GM18511 (cell line): ENCODE measurements at regions not wholly inside any gene's neighbourhood (a gene's known extent, or its start where the extent isn't known, plus 50 kb on each side); places are given as distances from the start of the nearest gene placed in this dataset.
"Not testable (repeated sequence)": the region's sequence is repeated elsewhere in the genome, so short reads cannot be mapped to it uniquely, and the experiment has no call there.

Experiments used
- ATAC-seq: cut with Tn5 transposase; IDR thresholded peaks from one replicate; pipeline ENCODE4 v1.9.1; 2021; ENCODE audit warnings: mild to moderate bottlenecking, moderate library complexity; ENCODE audit not compliant: unreplicated experiment

GRCh38 chrX:39766855-39767254 lies 330.9 kb downstream of the BCOR start:
- ATAC-seq: no peak

DNA sequence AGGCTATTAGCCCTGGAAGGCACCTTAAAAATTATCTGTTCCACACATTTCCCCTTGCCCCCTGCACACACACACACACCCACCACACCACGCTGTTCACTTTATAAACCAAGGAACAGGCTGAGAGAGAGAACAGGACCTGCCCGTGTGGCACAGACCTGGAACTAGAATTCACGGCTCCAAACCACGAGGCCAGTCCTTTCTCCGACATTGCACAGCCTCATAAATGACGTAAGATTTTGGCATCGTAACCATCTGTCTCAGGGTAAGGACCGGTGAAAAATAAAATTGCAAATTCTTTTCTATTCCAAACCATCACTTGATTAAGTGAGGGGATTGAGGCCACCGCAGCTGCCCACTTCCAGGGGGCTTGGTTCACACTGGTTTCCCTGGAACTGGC lies 330.3 kb downstream of the BCOR start:
- ATAC-seq: no peak

DNA sequence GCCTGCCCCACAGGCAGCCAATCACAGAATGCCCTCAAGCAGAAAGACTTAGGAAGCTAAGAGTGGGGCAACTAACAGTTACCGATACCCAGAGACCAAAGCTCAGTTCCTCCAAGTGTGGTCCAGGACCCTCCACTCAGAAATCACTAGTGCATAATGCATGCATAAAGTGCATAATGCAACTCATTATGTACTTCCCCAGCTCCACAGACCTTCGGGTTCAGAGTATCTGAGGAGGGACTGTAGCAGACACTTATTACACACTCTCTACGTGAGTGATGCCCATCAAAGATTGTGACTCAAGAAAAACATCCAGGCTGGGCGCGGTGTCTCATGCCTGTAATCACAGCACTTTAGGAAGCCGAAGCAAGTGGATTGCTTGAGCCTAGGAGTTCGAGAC lies 328.0 kb downstream of the BCOR start:
- ATAC-seq: no peak

GRCh38 chrX:39771089-39771488 lies 326.7 kb downstream of the BCOR start:
- no peak for ATAC-seq

DNA sequence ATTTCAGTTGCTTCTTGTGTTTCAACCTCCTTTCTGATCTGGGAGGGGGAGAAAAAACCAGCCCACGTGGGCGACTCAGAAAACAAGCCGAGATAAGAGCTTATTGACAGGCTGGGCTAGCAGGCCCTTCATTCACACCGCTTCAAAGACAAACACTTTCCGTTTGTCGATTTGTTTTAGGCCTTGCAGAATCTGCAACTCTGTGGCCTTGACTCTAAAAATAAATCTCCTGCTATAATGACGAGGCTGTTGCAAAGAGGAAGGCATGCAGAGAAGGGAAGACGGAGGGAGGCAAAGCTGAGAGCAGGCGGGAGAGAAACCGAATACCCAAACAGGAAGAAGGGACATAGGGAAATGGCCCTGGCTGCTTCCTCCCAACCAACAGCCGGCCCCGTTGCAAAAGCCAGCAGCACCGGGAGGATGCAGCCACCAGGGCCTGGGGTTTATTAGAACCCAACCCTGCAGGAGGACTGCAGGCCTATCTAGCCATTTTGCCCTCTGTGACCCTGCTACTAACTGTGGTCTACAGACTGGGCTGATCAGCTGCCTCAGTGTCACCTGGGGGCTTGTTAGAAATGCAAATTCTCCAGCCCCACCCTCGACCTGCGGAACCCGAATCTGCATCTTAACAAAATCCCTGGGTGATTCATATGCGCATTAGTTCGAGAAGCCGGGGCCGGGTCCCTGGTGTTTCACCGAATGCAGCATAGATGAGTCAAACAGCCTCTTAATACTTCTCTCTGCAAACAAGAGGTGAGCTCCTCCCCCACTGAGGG lies 325.5 kb downstream of the BCOR start:
- no peak for ATAC-seq

- ATAC-seq: no peak
Measured at GRCh38 chrX:39773150-39773549, 324.6 kb downstream of the BCOR start.

- no peak for ATAC-seq
Measured at GRCh38 chrX:39773923-39774773, 323.6 kb downstream of the BCOR start.

DNA sequence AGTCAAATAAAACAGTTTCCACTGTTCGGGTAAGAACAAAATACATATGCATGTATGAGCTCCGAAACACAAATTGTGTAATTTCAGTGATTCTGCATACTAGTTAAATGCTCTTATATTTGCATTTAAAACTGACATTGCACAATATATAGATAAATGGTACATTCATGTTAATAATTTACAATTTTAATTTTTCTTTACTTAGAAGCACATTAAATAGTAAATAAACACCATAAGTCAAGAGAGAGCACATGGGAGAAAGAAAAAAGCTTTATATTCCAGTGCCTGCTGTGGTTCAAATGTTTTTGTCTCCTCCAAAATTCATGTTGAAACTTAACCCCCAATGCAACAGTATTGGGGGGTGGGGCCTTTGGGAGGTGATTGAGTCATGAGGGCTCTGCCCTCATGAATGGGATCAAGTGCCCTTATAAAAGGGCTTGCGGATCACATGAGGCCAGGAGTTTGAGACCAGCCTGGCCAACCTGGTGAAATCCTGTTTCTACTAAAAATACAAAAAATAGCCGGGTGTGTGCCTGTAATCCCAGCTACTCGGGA lies 322.9 kb downstream of the BCOR start:
- ATAC-seq: no peak

DNA sequence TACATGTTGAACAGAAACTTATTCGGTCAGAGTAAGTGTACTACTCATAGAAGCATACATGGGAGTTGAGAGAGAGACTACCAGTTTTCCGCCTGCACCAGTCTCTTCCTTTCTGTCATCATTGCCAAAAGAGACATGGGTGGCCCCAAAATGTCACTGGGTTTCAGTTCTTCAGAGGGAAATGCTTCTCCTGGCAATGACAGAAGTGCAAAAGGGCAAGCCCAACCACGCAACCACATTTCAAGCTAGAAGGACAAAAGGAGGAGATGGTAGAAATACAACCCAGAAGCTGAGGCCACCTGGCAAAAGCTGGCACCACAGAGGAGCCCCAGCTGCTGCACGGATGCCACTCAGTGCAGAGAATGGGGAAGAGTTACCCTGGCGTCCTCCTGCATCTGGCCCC lies 320.1 kb downstream of the BCOR start:
- ATAC-seq: no peak

- no peak for ATAC-seq
Measured at GRCh38 chrX:39779952-39780783, 317.6 kb downstream of the BCOR start.

DNA sequence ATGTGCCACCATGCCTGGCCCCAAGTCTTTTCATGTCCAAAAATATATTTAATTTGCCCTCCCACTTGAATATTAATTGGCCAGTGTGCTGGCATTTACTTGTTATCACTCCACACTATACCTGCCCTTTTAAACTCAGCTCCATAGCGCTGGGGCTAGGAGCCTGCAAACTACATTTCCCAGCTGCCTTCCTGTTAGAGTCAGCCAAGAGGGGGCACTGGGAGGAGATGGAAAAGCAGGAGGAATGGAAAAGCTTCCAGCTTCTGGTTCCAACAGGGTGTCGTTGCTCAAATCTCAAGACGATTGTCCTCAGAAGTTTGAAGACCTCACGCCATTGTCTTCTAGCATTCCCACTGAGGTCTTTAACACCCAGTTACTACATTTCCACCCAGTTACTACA lies 315.5 kb downstream of the BCOR start:
- no peak for ATAC-seq

GRCh38 chrX:39787999-39788398 lies 309.8 kb downstream of the BCOR start:
- ATAC-seq: no peak

DNA sequence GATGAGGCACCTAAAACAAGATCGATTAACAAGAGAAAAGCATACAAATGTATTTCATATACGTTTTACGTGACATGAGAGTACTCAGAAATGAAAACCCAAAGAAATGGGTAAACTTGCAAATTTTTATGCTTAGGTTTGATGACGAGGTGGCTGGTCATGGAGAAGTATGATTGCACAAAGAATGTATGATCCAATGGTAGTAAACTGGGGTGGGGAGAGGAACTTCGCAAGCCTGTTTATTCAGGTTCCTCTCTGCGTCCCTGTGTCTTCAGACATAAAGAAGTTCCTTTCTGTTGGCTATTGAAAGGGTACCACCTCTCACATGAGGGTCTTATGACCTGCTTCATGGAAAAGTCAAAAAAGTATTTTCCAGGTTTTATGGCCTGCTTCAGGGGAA lies 309.2 kb downstream of the BCOR start:
- ATAC-seq: no peak

- no peak for ATAC-seq
Measured at GRCh38 chrX:39791691-39792090, 306.1 kb downstream of the BCOR start.

DNA sequence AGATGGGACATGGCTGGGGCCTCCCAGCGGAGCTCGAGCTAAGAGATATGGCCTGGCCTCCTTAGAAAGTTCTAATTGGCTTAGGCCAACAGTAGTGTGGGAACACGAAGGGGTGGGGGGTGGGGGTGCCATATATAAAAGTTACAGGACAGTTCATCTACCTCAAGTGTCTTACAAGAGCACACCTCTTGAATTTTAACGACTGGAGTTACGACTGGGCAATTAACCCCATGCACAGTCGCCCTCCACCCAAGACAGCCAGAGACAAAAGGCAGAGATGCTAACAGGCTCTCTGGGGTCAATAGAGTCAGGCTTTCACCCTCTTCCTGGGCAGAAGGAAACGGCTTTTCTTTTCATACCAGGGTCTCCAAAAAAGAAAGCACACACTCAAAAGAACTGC lies 302.2 kb downstream of the BCOR start:
- ATAC-seq: no peak

- ATAC-seq: no peak
Measured at GRCh38 chrX:39796856-39797255, 300.9 kb downstream of the BCOR start.

GRCh38 chrX:39798488-39798887 lies 299.3 kb downstream of the BCOR start:
- ATAC-seq: not testable (repeated sequence)

- ATAC-seq: no peak
Measured at GRCh38 chrX:39802354-39802753, 295.4 kb downstream of the BCOR start.

DNA sequence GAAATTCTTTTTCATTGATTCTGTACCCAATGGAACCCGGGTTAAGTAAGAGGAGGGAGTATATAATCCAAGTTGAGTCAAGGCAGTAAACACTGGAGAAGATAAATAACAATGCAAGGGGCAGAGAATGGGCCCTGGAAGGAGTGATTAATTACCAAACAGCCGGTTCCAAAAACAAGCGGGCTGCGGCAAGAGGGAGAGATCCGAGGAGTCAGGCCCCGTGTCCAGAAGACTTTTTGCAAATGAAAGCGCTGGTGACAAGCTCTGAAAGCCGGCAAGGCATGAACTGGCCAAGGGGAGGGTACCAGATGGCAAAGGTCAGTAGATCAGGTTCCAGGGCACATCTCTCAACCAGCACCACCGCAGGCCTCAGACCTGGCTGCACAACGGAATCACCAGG lies 294.9 kb downstream of the BCOR start:
- ATAC-seq: no peak

DNA sequence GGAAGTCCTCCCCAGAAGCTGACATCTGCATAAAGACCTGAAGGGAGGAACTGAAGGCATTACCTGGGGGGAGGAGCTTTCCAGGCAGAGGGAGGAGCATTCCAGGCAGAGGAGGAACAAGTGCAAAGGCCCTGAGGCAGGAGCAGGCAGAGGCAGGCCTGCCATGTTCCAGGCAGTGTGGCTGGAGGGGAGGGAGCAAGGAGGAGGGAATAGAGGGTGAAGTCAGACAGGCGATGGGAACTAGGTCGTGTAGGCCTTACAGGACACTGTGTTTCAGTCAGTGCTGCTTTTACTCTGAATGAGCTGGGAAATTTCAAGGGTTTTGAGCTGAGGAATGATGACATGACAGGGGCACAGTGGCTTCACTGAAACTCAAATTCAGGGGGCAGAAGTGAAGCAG lies 292.7 kb downstream of the BCOR start:
- no peak for ATAC-seq

DNA sequence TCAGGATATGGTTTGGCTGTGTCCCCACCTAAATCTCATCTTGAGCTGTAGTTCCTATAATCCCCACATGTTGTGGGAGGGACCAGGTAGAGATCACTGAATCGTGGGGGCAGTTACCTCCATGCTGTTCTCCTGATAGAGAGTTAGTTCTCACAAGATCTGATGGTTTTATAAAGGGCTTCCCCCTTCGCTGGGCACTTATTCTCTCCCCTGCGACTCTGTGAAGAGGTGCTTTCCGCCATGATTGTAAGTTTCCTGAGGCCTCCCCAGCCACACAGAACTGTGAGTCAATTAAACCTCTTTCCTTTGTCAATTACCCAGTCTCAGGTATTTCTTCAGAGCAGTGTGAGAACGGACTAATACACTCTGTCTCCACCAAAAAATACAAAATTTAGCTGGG lies 291.9 kb downstream of the BCOR start:
- ATAC-seq: no peak
